ENCODE measurements at regions not wholly inside any gene's neighbourhood (a gene's known extent, or its start where the extent isn't known, plus 50 kb on each side); places are given as distances from the start of the nearest gene placed in this dataset.
A peak's percentile ranks its signal among the peaks of the same experiment; 100 is the strongest.

DNA sequence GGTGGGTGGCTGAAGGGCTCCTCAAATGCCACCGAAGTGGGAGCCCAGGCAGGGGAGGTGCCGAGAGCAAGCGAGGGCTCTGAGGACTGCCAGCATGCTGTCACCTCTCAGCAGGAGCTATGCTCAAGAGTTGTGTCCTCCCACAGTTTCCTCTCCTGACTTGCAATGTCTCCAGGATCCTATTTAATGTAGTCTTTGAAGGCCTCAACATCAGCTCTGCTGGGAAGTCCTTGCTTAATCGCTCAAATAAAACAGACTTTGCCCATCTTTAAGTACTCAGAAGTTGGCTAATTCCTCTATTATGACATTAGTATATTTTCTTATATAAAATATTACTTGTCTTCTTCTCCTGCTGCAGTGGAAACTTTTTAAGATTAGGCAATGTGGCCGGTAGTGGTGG, 154.2 kb upstream of the NRIP1 start:
- no peaks in the 10 kb centered on the region for H3K36me3 ChIP-seq (ENCODE audit: control insufficient read depth in 2 of 2, insufficient read depth in 2 of 2, low read length in 1 of 2)
- ChIA-PET POLR2A (no interaction called here), CTCF (no interaction called here), SMC1A (ENCODE audit: uncharacterized antibody, unreplicated experiment) (no interaction called here), RAD21 (ENCODE audit: unreplicated experiment) (no interaction called here)
- H3K27ac ChIP-seq (ENCODE audit: control insufficient read depth, insufficient read depth), result no peak overlapping the region
- H4K20me1 ChIP-seq (ENCODE audit: control insufficient read depth, insufficient read depth), result no peaks in the 10 kb centered on the region
- no peaks in the 10 kb centered on the region; a peak in 1 of 4 replicates for H3K27me3 ChIP-seq (replicated peaks in 1 of 2; ENCODE audit: control insufficient read depth in 2 of 2, insufficient read depth in 2 of 2, low read length in 1 of 2)
- H2AFZ ChIP-seq (ENCODE audit: control insufficient read depth, low read depth, low read length), result no peak overlapping the region
- no peaks in the 10 kb centered on the region for H3K79me2 ChIP-seq (ENCODE audit: control insufficient read depth, insufficient read depth, low read length)
- intact Hi-C loops (cut with micrococcal nuclease; ENCODE audit: unreplicated experiment), result no loop called here
- no peak overlapping the region for H3K4me2 ChIP-seq (ENCODE audit: control insufficient read depth, insufficient read depth)
- ATAC-seq (no peak), DNase-seq (ENCODE audit: low read depth, low spot score) (no peak), FAIRE-seq (no peak)
- H3K9ac ChIP-seq (ENCODE audit: control insufficient read depth, insufficient read depth, low read length), result no peak overlapping the region
- BruUV-seq (replicated peaks), result no TSS peak
- no peaks in the 10 kb centered on the region for H3K4me1 ChIP-seq (ENCODE audit: control insufficient read depth, insufficient read depth, low read length)
- H3K9me3 ChIP-seq (replicated peaks; ENCODE audit: control insufficient read depth, insufficient read depth, low read length), result no peaks in the 10 kb centered on the region
- in situ Hi-C loops (cut with MboI), result no loop called here
- 52% methylated on average over 5 of the region's 5 CpGs for WGBS (ENCODE audit: insufficient coverage, insufficient replicate concordance, low lambda C conversion rate, missing lambda C conversion rate)
- TF ChIP-seq CBFB (IDR thresholded peaks at IDR 0.05; ENCODE audit: low read depth) (no peak), CHD2 (IDR thresholded peaks at IDR 0.05; ENCODE audit: borderline replicate concordance, low read depth, low read length) (no peak), RELA (IDR thresholded peaks at IDR 0.05; ENCODE audit: borderline replicate concordance, partially characterized antibody) (no peak), HCFC1 (IDR thresholded peaks at IDR 0.05; ENCODE audit: low read length) (no peak)
- H3K4me3 ChIP-seq, result no peak overlapping the region

DNA sequence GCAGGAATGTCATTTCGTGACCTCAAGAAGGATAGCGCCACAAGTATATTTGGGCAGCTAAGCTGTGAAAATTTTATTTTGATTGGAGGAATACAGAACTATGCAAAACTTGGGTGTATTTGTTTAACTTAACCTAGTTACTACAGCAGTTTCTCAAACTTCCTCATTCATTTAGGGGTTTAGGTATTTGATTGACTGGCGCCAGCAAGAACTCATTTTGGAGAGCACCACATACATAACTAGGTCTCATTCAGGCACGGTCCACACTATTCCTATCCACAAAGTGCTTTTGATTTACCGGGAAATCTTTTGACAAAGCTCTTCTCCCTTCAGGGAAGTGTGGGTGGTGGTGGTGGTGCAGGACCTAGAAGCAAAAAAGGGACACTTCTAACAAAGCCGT, 155.1 kb upstream of the NRIP1 start:
- WGBS (ENCODE audit: insufficient coverage, insufficient replicate concordance, low lambda C conversion rate, missing lambda C conversion rate), result 31% methylated on average over 6 of the region's 6 CpGs
- intact Hi-C loops (cut with micrococcal nuclease; ENCODE audit: unreplicated experiment) (no loop called here), in situ Hi-C loops (cut with MboI) (no loop called here)
- Histone ChIP-seq H3K9ac (ENCODE audit: control insufficient read depth, insufficient read depth, low read length) (no peak overlapping the region; the same call in 1 of the 2 replicates), H3K36me3 (ENCODE audit: control insufficient read depth in 2 of 2, insufficient read depth in 2 of 2, low read length in 1 of 2) (no peaks in the 10 kb centered on the region), H3K27me3 (replicated peaks in 1 of 2; ENCODE audit: control insufficient read depth in 2 of 2, insufficient read depth in 2 of 2, low read length in 1 of 2) (no peaks in the 10 kb centered on the region; a peak in 1 of 4 replicates), H3K27ac (ENCODE audit: control insufficient read depth, insufficient read depth) (no peak overlapping the region), H3K4me3 (0 out of 2 replicates have a peak overlapping the region, but pooled peaks have one; percentile 15), H4K20me1 (ENCODE audit: control insufficient read depth, insufficient read depth) (no peaks in the 10 kb centered on the region), H3K4me2 (ENCODE audit: control insufficient read depth, insufficient read depth) (no peak overlapping the region), H2AFZ (ENCODE audit: control insufficient read depth, low read depth, low read length) (no peak overlapping the region; the same call in 1 of the 2 replicates), H3K9me3 (replicated peaks; ENCODE audit: control insufficient read depth, insufficient read depth, low read length) (no peaks in the 10 kb centered on the region), H3K79me2 (ENCODE audit: control insufficient read depth, insufficient read depth, low read length) (no peaks in the 10 kb centered on the region), H3K4me1 (ENCODE audit: control insufficient read depth, insufficient read depth, low read length) (no peaks in the 10 kb centered on the region)
- TF ChIP-seq TARDBP (IDR thresholded peaks at IDR 0.05; ENCODE audit: borderline replicate concordance) (no peak), RB1 (IDR thresholded peaks at IDR 0.05; ENCODE audit: borderline replicate concordance) (no peak), SIX5 (IDR thresholded peaks at IDR 0.05; ENCODE audit: low read depth, low read length, severe bottlenecking) (no peak), SUZ12 (IDR thresholded peaks at IDR 0.05; ENCODE audit: unreplicated experiment) (no peak), RFX5 (IDR thresholded peaks at IDR 0.05; ENCODE audit: low read depth, low read length) (no peak)
- TF ChIP-seq, protein P1, sequence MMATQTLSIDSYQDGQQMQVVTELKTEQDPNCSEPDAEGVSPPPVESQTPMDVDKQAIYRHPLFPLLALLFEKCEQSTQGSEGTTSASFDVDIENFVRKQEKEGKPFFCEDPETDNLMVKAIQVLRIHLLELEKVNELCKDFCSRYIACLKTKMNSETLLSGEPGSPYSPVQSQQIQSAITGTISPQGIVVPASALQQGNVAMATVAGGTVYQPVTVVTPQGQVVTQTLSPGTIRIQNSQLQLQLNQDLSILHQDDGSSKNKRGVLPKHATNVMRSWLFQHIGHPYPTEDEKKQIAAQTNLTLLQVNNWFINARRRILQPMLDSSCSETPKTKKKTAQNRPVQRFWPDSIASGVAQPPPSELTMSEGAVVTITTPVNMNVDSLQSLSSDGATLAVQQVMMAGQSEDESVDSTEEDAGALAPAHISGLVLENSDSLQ (IDR thresholded peaks at IDR 0.05), result peak; percentile 51; the same call in 1 of the 2 replicates
- no TSS peak for BruUV-seq (replicated peaks)
- FAIRE-seq, result no peak
- RAD21 ChIA-PET (ENCODE audit: unreplicated experiment), result no interaction called here
- ATAC-seq, result no peak
- POLR2A ChIA-PET, result no interaction called here
- SMC1A ChIA-PET (ENCODE audit: uncharacterized antibody, unreplicated experiment), result no interaction called here
- CTCF ChIA-PET, result no interaction called here
- DNase-seq (ENCODE audit: low read depth, low spot score), result no peak
